HUES48 (cell line): ENCODE measurements at regions not wholly inside any gene's neighbourhood (a gene's known extent, or its start where the extent isn't known, plus 50 kb on each side); places are given as distances from the start of the nearest gene placed in this dataset.
"Not testable (repeated sequence)": the region's sequence is repeated elsewhere in the genome, so short reads cannot be mapped to it uniquely, and the experiment has no call there.

Experiments
- H3K27ac ChIP-seq: one replicate; pipeline ENCODE4 v1.7.0; 2013; ENCODE audit warnings: low read depth, low read length, inconsistent platforms
- H3K27me3 ChIP-seq: 2 replicates; pipeline ENCODE4 v1.6.1; 2013; ENCODE audit warnings: mild to moderate bottlenecking, low read length; ENCODE audit not compliant: control insufficient read depth, insufficient read depth
- H3K36me3 ChIP-seq: 2 replicates; pipeline ENCODE4 v1.6.1; 2013; ENCODE audit warnings: low read length; ENCODE audit not compliant: control insufficient read depth, insufficient read depth
- H3K4me1 ChIP-seq: 2 replicates; pipeline ENCODE4 v1.6.1; 2013; ENCODE audit warnings: mild to moderate bottlenecking, low read length; ENCODE audit not compliant: control insufficient read depth, insufficient read depth
- H3K4me3 ChIP-seq: 2 replicates; pipeline ENCODE4 v1.5.1; 2013; ENCODE audit warnings: mild to moderate bottlenecking, low read depth, low read length
- H3K9ac ChIP-seq: 2 replicates; pipeline ENCODE4 v1.6.1; 2013; ENCODE audit warnings: mild to moderate bottlenecking, low read depth, low read length, moderate library complexity
- H3K9me3 ChIP-seq: 2 replicates; pipeline ENCODE4 v1.6.1; 2013; ENCODE audit warnings: low read length; ENCODE audit not compliant: control insufficient read depth, insufficient read depth

DNA sequence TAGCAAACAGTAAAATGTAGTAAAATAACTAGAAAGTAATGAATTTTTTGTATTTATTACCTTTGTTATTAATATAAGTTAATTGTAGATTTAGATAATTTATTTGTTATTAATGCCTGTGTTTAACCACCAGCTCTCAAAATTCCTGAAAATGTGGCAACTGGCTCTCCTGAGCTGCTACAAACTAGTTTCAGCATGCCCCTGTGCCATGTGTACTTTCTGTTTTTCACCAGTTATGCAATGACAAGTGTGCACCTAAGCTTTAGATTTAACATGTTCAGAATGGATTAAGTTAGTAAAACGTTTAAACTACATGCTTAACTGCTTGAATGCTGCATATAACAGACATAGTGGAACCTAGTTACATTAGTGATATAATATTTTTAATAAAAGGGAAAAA is 88.1 kb downstream of the POSTN start:
- H3K36me3 ChIP-seq = no peaks in the 10 kb centered on the region
- no peak overlapping the region for H3K4me3 ChIP-seq
- H3K27ac ChIP-seq = no peak overlapping the region
- no peaks in the 10 kb centered on the region for H3K27me3 ChIP-seq
- no peak overlapping the region for H3K9ac ChIP-seq
- H3K4me1 ChIP-seq = no peaks in the 10 kb centered on the region
- H3K9me3 ChIP-seq = no peaks in the 10 kb centered on the region

DNA sequence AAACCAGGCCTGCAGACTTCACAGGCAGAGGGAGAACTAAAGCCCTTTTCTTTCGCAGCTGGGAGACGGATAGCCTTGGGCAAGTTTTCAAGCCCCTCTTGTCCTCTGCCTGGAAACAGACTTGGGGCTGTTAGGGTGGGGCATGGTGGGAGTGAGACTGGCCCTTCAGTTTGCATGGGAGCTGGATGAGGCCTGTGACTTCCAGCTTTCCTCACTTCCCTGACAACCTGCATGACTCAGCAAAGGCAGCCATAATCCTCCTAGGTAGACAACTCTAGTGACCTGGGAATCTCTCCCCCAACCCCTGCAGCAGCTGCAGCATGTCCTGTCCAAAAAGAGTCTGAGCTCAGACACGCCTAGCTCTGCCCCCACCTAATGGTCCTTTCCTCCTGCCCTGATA is 93.0 kb downstream of the POSTN start:
- no peak overlapping the region for H3K4me3 ChIP-seq
- no peaks in the 10 kb centered on the region for H3K9me3 ChIP-seq
- no peak overlapping the region for H3K9ac ChIP-seq
- H3K4me1 ChIP-seq = no peaks in the 10 kb centered on the region
- H3K36me3 ChIP-seq = no peaks in the 10 kb centered on the region
- H3K27me3 ChIP-seq = no peaks in the 10 kb centered on the region
- no peak overlapping the region for H3K27ac ChIP-seq

DNA sequence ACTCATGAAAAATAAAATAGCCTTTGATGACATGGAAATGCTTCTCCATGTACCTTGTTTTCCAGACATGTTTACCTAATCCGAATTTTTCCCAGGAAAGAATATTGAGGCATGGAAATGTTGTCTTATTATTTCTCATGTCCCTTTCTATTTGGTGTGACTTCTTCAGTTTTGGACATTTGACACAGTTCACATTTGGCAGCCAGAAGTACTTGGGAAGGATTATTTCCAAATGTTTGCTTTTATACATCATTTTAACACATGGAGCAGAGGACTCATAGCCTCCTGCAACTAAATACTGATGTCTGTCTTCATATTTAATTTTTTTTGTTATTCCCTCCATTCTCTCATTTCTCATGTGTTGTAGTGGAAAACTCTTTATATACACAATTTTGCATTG is 94.3 kb downstream of the POSTN start:
- Histone ChIP-seq H3K4me3 (no peak overlapping the region), H3K9me3 (no peaks in the 10 kb centered on the region), H3K27me3 (no peaks in the 10 kb centered on the region), H3K27ac (no peak overlapping the region), H3K9ac (no peak overlapping the region), H3K36me3 (no peaks in the 10 kb centered on the region), H3K4me1 (no peaks in the 10 kb centered on the region)

DNA sequence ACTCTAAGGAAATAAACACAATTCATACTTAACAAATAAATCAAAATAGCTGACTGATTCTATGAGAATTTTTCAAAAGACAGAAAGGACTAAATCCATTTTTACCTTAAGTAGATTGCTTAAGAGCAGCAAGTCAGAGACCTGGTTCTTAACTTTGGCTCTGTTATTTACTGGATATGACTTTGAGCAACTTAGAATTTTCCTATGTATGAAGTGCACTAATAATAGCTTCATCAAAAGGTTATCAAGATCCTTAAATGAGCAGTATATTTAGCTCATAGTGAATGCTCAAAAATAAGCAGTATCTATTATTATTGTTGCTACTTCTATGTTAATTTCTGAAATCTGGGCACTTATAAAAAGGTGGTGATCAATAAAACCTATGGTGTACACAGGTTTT is 95.3 kb downstream of the POSTN start:
- Histone ChIP-seq H3K9ac (no peak overlapping the region), H3K27ac (no peak overlapping the region), H3K4me3 (no peak overlapping the region)

DNA sequence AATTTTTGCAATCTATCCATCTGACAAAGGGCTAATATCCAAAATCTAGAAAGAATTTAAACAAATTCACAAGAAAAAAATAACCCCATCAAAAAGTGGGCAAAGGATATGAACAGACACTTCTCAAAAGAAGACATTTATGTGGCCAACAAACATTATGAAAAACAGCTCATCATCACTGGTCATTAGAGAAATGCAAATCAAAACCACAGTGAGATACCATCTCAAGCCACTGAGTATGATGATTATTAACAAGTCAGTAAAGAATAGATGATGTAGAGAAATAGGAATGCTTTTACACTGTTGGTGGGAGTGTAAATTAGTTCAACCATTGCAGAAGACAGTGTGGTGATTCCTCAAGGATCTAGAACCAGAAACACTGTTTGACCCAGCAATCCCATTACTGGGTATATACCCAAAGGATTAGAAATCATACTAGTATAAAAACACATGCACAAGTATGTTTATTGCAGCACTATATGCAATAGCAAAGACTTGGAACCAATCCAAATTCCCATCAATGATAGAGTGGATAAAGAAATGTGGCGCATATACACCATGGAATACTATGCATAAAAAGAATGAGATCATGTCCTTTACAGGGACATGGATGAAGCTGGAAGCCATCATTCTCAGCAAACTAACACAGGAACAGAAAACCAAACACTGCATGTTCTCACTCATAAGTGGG is 96.1 kb downstream of the POSTN start:
- not testable (repeated sequence) for H3K9me3 ChIP-seq, H3K4me3 ChIP-seq, H3K27me3 ChIP-seq, H3K9ac ChIP-seq, H3K27ac ChIP-seq, H3K4me1 ChIP-seq, H3K36me3 ChIP-seq

More for the DNA sequence above, 95.3 kb downstream of the POSTN start:
- no peaks in the 10 kb centered on the region for H3K27me3 ChIP-seq
- no peaks in the 10 kb centered on the region for H3K4me1 ChIP-seq
- no peaks in the 10 kb centered on the region for H3K9me3 ChIP-seq
- no peaks in the 10 kb centered on the region for H3K36me3 ChIP-seq

DNA sequence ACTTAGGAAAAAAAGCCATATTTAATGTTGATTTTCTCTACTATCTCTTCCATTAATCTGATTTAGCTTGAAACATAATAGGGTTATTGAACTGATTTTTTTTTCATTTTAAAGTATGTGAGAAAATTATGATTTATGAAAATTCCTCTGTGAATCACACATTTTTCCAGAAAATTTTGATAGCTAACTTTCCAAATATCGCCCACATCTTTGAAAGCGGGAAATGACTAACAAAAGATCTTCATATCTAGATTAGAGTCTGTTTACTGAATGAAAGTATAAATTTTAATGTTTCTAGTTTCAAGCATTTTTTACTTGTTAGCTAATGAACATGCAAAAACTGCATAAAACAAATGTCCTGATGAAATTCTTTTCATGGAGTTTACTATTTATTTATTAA is 97.4 kb downstream of the POSTN start:
- Histone ChIP-seq H3K9me3 (no peaks in the 10 kb centered on the region), H3K9ac (no peak overlapping the region), H3K27ac (no peak overlapping the region), H3K36me3 (no peaks in the 10 kb centered on the region), H3K4me3 (no peak overlapping the region), H3K4me1 (no peaks in the 10 kb centered on the region), H3K27me3 (no peaks in the 10 kb centered on the region)

DNA sequence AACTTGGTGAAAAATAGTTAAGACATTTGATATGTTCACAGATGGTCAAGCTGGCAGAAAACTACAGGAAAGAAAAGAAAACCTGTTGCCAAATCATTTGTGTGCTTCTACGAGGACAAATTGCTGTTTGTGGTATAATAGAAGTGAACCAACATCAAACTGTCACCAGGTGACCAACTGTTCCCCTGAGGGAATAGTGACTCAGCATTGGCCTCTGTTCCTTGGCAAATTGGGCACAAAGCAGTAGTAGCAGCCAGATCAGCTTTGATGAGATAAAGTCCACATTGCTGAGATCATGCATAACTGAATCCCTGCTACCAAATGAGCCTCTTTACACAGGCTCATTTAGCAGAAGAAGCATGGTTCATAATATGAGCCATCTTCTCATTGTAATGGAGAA is 103.5 kb downstream of the POSTN start:
- Histone ChIP-seq H3K9me3 (no peaks in the 10 kb centered on the region), H3K27ac (no peak overlapping the region), H3K9ac (no peak overlapping the region), H3K36me3 (no peaks in the 10 kb centered on the region), H3K27me3 (no peaks in the 10 kb centered on the region), H3K4me3 (no peak overlapping the region), H3K4me1 (no peaks in the 10 kb centered on the region)

DNA sequence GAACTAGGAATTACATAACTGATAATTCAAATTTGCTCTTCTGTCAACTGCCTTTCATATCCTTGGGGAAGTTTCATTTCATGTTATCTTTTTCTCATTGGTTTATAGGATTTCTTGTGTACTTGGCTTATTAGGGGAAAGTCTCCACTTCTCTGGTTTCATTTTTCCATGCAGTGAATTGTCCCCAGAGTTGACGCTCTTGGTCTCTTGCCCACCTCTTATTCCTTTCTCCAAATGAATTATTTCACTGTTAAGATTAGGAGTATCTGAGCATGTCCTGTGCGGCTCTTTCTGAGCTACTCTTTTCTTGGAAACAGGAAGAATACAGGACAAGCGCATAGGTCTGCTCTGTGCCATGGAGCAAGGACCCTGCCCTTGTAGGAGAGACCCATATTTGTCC is 104.8 kb downstream of the POSTN start:
- no peaks in the 10 kb centered on the region for H3K4me1 ChIP-seq
- H3K4me3 ChIP-seq = no peak overlapping the region
- H3K27ac ChIP-seq = no peak overlapping the region
- H3K9me3 ChIP-seq = no peaks in the 10 kb centered on the region
- H3K27me3 ChIP-seq = no peaks in the 10 kb centered on the region
- no peak overlapping the region for H3K9ac ChIP-seq
- no peaks in the 10 kb centered on the region for H3K36me3 ChIP-seq

DNA sequence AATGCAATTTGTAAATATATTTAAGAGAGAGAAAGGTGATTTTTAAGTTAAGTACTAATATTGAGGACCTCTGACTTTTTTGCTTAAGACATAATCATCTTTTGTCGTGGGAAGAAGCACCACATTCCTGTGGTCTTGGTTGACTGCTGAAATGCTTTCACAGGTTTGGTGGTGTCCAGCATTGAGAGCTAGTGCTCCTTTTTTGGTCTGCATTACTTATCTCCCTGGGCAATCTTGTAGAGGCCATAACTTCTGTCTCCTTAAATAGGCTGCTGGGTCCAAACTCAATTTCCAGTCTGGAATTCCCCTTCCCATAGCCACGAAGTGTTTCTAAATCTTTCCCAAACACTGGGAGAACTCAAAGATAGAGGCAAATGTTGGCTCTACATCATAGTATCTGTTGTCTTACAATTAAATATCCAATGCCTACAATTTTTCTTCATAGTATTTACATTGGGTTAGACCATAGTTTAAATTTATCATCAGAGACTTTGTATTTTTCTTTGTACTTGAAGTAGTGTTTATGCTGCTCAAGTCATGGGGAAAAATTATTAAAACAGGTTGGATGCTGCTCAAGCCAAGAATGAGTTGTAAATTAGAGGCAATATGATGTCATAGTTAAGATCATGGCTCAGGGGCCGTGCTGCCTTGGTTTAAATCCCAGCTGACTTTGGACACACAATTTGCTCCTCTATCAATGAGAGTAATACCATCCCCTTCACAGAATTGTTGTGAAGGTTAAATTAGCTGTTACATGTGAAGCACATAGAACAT is 105.6 kb downstream of the POSTN start:
- H3K4me1 ChIP-seq = no peaks in the 10 kb centered on the region
- no peak overlapping the region for H3K4me3 ChIP-seq
- no peak overlapping the region for H3K27ac ChIP-seq
- H3K9ac ChIP-seq = no peak overlapping the region
- H3K27me3 ChIP-seq = no peaks in the 10 kb centered on the region
- H3K9me3 ChIP-seq = no peaks in the 10 kb centered on the region
- no peaks in the 10 kb centered on the region for H3K36me3 ChIP-seq

DNA sequence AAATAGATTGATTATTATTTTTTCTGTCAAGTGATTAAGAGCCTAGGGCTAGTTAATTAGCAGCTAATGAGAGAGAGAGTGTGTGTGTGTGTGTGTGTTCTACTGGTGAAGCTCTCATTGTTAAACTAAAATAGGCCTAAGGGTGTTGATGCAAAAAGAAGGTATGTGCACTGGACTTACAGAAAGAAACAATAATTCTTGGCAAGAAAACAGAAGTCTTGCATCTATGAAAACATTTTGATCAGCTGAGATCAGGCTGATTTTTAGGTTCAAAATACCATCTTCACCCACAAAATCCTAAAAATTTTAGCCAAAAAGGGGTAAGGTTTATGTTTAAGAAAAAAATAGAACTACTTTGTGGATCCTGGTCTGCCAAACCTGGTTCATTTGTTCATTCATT is 106.5 kb downstream of the POSTN start:
- Histone ChIP-seq H3K4me3 (no peak overlapping the region), H3K27me3 (no peaks in the 10 kb centered on the region), H3K4me1 (no peaks in the 10 kb centered on the region), H3K9me3 (no peaks in the 10 kb centered on the region), H3K27ac (no peak overlapping the region), H3K9ac (no peak overlapping the region), H3K36me3 (no peaks in the 10 kb centered on the region)

DNA sequence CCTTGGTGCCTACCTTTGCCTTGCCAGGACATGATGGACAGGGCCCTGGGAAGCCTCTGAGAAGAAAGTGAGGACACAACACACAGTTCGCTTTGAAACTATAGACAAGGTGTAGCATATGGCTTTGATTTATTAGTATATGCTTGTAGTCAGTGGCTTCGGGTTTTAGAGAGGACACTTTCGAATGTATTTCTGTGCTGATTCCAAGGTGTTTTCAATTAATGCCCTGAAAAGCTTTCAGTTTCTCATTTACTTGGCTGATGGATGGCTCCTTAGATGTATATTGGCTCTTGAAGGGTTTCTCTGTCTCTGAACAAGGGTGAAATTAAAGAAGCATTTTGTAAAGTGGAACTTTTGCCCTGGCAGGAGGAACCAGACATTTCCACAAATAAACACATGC is 106.9 kb downstream of the POSTN start:
- H3K4me3 ChIP-seq = no peak overlapping the region
- H3K9ac ChIP-seq = no peak overlapping the region
- H3K9me3 ChIP-seq = no peaks in the 10 kb centered on the region
- no peak overlapping the region for H3K27ac ChIP-seq
- H3K4me1 ChIP-seq = no peaks in the 10 kb centered on the region
- H3K27me3 ChIP-seq = no peaks in the 10 kb centered on the region
- no peaks in the 10 kb centered on the region for H3K36me3 ChIP-seq
